ENCODE measurements at regions not wholly inside any gene's neighbourhood (a gene's known extent, or its start where the extent isn't known, plus 50 kb on each side); places are given as distances from the start of the nearest gene placed in this dataset.

GRCh38 chr18:64474773-64475172, 325.9 kb upstream of the LINC00305 start:
- TF ChIP-seq CTCF (IDR thresholded peaks at IDR 0.05; ENCODE audit: insufficient read depth, low read depth, low read length) = no peak
- H3K27me3 ChIP-seq (ENCODE audit: control insufficient read depth, insufficient read depth, low read length) = no peaks in the 10 kb centered on the region
- DNase-seq (ENCODE audit: low read depth) = no peak
- POLR2A ChIA-PET = no interaction called here
- CTCF ChIA-PET = no interaction called here
- H3K4me3 ChIP-seq (ENCODE audit: low read depth, low read length) = no peak overlapping the region
- H3K36me3 ChIP-seq (ENCODE audit: control insufficient read depth, insufficient read depth, low read length) = no peaks in the 10 kb centered on the region

DNA sequence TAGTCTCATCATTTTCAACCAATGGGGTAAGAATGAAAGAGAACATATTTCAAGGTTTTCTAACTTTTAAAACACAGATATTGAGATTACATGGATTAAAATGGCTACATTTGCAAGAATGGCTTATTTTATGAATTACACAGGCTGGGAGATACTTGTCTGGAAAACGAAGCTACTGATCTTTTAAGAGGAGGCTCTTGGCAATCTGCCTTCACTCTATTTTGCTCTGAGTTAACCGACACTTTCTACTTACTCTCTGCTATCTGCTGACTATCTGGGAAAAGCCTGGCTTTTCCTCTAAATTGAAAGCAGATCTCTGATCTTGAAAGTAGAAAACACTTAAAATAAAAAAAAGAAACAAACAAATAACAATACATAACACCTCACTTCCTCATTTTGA, 325.4 kb upstream of the LINC00305 start:
- H3K36me3 ChIP-seq (ENCODE audit: control insufficient read depth, insufficient read depth, low read length) = no peaks in the 10 kb centered on the region
- POLR2A ChIA-PET = no interaction called here

GRCh38 chr18:64449434-64449833, 300.5 kb upstream of the LINC00305 start:
- ChIA-PET POLR2A (no interaction called here), CTCF (no interaction called here)
- no peak overlapping the region for H3K4me3 ChIP-seq (ENCODE audit: low read depth, low read length)
- H3K36me3 ChIP-seq (ENCODE audit: control insufficient read depth, insufficient read depth, low read length) = no peaks in the 10 kb centered on the region
- DNase-seq (ENCODE audit: low read depth) = no peak
- TF ChIP-seq CTCF (IDR thresholded peaks at IDR 0.05; ENCODE audit: insufficient read depth, low read depth, low read length) = no peak
- no peaks in the 10 kb centered on the region for H3K27me3 ChIP-seq (ENCODE audit: control insufficient read depth, insufficient read depth, low read length)

More for the DNA sequence above, 325.4 kb upstream of the LINC00305 start:
- TF ChIP-seq CTCF (IDR thresholded peaks at IDR 0.05; ENCODE audit: insufficient read depth, low read depth, low read length) = no peak
- Histone ChIP-seq H3K4me3 (ENCODE audit: low read depth, low read length) (no peak overlapping the region), H3K27me3 (ENCODE audit: control insufficient read depth, insufficient read depth, low read length) (no peaks in the 10 kb centered on the region)
- CTCF ChIA-PET = no interaction called here
- no peak for DNase-seq (ENCODE audit: low read depth)

GRCh38 chr18:64444819-64445218, 295.9 kb upstream of the LINC00305 start:
- TF ChIP-seq CTCF (IDR thresholded peaks at IDR 0.05; ENCODE audit: insufficient read depth, low read depth, low read length) = no peak
- H3K36me3 ChIP-seq (ENCODE audit: control insufficient read depth, insufficient read depth, low read length) = no peaks in the 10 kb centered on the region
- H3K4me3 ChIP-seq (ENCODE audit: low read depth, low read length) = no peak overlapping the region
- DNase-seq (ENCODE audit: low read depth) = no peak
- H3K27me3 ChIP-seq (ENCODE audit: control insufficient read depth, insufficient read depth, low read length) = no peaks in the 10 kb centered on the region
- ChIA-PET CTCF (interaction anchor here (0.6 kb wide), 1 partner anchor 1038 kb away, joined by 3 read pairs; no protein-coding TSS in a partner anchor), POLR2A (no interaction called here)

GRCh38 chr18:64438178-64438577, 289.3 kb upstream of the LINC00305 start:
- DNase-seq (ENCODE audit: low read depth) = no peak
- ChIA-PET CTCF (no interaction called here), POLR2A (no interaction called here)
- Histone ChIP-seq H3K36me3 (ENCODE audit: control insufficient read depth, insufficient read depth, low read length) (no peaks in the 10 kb centered on the region), H3K4me3 (ENCODE audit: low read depth, low read length) (no peak overlapping the region), H3K27me3 (ENCODE audit: control insufficient read depth, insufficient read depth, low read length) (no peaks in the 10 kb centered on the region)
- TF ChIP-seq CTCF (IDR thresholded peaks at IDR 0.05; ENCODE audit: insufficient read depth, low read depth, low read length) = no peak
